ENCODE measurements at regions not wholly inside any gene's neighbourhood (a gene's known extent, or its start where the extent isn't known, plus 50 kb on each side); places are given as distances from the start of the nearest gene placed in this dataset.

DNA sequence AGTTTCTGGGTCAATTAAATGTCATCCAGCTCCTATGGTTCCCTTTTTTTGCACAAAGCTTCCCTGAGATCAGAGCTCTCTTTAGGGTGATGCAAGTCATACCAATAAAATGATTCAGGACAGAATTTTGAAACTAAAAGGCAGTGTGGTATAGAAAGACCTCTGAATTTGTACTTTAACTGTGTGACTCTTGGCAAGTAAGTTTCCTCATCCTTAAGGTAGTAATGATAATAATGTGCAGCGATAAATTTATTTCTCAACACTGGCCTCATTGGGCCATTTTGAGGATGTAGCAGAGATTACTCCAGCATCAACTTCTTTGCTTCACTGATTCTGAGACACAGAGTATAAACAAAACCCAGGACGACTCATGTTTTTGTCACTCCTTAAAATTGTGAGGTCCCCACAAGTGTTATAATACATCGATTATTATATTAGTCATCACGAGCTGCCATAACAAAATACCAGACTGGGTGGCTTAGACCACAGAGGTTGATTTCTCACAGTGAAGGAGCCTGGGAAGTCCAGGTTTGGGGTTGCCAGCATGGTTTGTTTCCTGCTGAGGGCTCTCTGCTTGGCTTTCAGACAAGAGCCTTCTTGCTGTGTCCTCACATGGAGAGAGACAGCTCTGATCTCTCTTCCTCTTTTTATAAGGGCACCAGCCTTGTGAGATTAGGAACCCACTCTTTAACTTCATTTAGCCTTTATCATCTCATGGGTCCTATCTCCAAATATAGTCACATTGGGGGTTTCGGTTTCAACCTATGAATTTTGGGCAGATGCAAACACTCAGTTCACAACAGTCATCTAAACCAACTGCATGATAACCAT, 293.0 kb downstream of the ZNF608 start:
- TF ChIP-seq, protein P1, sequence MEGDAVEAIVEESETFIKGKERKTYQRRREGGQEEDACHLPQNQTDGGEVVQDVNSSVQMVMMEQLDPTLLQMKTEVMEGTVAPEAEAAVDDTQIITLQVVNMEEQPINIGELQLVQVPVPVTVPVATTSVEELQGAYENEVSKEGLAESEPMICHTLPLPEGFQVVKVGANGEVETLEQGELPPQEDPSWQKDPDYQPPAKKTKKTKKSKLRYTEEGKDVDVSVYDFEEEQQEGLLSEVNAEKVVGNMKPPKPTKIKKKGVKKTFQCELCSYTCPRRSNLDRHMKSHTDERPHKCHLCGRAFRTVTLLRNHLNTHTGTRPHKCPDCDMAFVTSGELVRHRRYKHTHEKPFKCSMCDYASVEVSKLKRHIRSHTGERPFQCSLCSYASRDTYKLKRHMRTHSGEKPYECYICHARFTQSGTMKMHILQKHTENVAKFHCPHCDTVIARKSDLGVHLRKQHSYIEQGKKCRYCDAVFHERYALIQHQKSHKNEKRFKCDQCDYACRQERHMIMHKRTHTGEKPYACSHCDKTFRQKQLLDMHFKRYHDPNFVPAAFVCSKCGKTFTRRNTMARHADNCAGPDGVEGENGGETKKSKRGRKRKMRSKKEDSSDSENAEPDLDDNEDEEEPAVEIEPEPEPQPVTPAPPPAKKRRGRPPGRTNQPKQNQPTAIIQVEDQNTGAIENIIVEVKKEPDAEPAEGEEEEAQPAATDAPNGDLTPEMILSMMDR (IDR thresholded peaks at IDR 0.05), result no peak
- TF ChIP-seq POLR2A (IDR thresholded peaks at IDR 0.05), result no peak
